Immature natural killer cell (primary cell): ENCODE measurements at regions not wholly inside any gene's neighbourhood (a gene's known extent, or its start where the extent isn't known, plus 50 kb on each side); places are given as distances from the start of the nearest gene placed in this dataset.

Source experiments
- DNase-seq, 3 donors: peaks; one replicate each; pipeline ENCODE4 v3.0.0; 2022; ENCODE audit warnings: mixed read lengths in 1 of 3
- H3K27ac Mint-ChIP-seq, 6 donors: one replicate each; pipeline ENCODE4 v1.8.0; 2020; ENCODE audit warnings: mixed read lengths in 6 of 6, mild to moderate bottlenecking in 5 of 6, inconsistent platforms in 4 of 6, moderate library complexity in 3 of 6
- H3K27me3 Mint-ChIP-seq, 3 donors: one replicate each; pipeline ENCODE4 v1.8.0; 2020 to 2021; ENCODE audit warnings: low read depth in 3 of 3, mild to moderate bottlenecking in 3 of 3, mixed read lengths in 3 of 3, moderate library complexity in 3 of 3, inconsistent platforms in 1 of 3
- H3K36me3 Mint-ChIP-seq, 3 donors: one replicate each; pipeline ENCODE4 v1.8.0; 2020; ENCODE audit warnings: mixed read lengths in 3 of 3, inconsistent platforms in 2 of 3, mild to moderate bottlenecking in 2 of 3
- H3K4me1 Mint-ChIP-seq, 2 donors: one replicate each; pipeline ENCODE4 v1.8.0; 2020; ENCODE audit warnings: inconsistent platforms in 2 of 2, mild to moderate bottlenecking in 2 of 2, mixed read lengths in 2 of 2, moderate library complexity in 1 of 2
- H3K4me3 Mint-ChIP-seq, 5 donors: one replicate each; pipeline ENCODE4 v1.8.0; 2020; ENCODE audit warnings: mild to moderate bottlenecking in 5 of 5, mixed read lengths in 5 of 5, inconsistent platforms in 3 of 5, moderate library complexity in 3 of 5
- H3K9me3 Mint-ChIP-seq, 6 donors: one replicate each; pipeline ENCODE4 v1.8.0; 2020; ENCODE audit warnings: mild to moderate bottlenecking in 6 of 6, mixed read lengths in 6 of 6, inconsistent platforms in 4 of 6, moderate library complexity in 3 of 6

- H3K4me3 Mint-ChIP-seq = no peak overlapping the region
- H3K27ac Mint-ChIP-seq = no peak overlapping the region
- H3K4me1 Mint-ChIP-seq = no peaks in the 10 kb centered on the region
- H3K27me3 Mint-ChIP-seq = no peaks in the 10 kb centered on the region
- H3K36me3 Mint-ChIP-seq = no peaks in the 10 kb centered on the region
- no peak for DNase-seq
- peaks cover 0 to 14% (median under 1%) of the 10 kb centered on the region in 6 donors for H3K9me3 Mint-ChIP-seq
Observed at GRCh38 chr3:148373961-148374360, 323.7 kb upstream of the AGTR1 start.

GRCh38 chr3:148379763-148380382 is 317.8 kb upstream of the AGTR1 start:
- no peaks in the 10 kb centered on the region for H3K36me3 Mint-ChIP-seq
- no peak for DNase-seq

DNA sequence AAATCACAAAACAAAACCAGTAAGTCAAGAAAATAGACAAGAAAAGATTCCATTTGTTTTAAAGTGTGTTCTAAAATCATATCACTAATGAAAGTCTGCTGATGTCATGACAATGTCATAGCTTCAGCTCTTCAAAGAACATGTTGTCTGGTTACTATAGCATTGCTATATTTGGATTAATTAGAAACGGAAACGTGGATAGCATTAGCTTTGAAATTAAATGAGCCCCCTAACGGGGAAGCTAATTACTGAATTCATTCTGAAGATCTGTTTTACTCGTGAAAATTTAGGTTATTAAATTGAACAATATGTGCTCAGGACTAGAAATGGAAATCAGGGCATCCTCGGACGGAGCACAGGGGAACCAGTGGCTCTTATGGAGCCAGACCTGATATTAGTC is 316.7 kb upstream of the AGTR1 start:
- H3K27me3 Mint-ChIP-seq = peaks cover 0 to 3% (median 2%) of the 10 kb centered on the region in 3 donors
- H3K9me3 Mint-ChIP-seq = peaks cover 0 to 10% (median 2%) of the 10 kb centered on the region in 6 donors
- no peak overlapping the region for H3K27ac Mint-ChIP-seq
- H3K4me1 Mint-ChIP-seq = no peaks in the 10 kb centered on the region
- no peaks in the 10 kb centered on the region for H3K36me3 Mint-ChIP-seq
- no peak overlapping the region for H3K4me3 Mint-ChIP-seq
- no peak for DNase-seq

More at GRCh38 chr3:148379763-148380382, 317.8 kb upstream of the AGTR1 start:
- no peaks in the 10 kb centered on the region for H3K4me1 Mint-ChIP-seq
- H3K9me3 Mint-ChIP-seq = peaks cover 0 to 10% (median 3%) of the 10 kb centered on the region in 6 donors
- H3K27me3 Mint-ChIP-seq = peaks cover 0 to 3% (median 2%) of the 10 kb centered on the region in 3 donors
- H3K27ac Mint-ChIP-seq = no peak overlapping the region
- H3K4me3 Mint-ChIP-seq = no peak overlapping the region

GRCh38 chr3:148389916-148390315 is 307.8 kb upstream of the AGTR1 start:
- no peak for DNase-seq
- H3K27me3 Mint-ChIP-seq = peaks cover 0 to 2% (median 0%) of the 10 kb centered on the region in 3 donors
- peaks cover 3 to 28% (median 11%) of the 10 kb centered on the region in 6 donors for H3K9me3 Mint-ChIP-seq
- H3K4me3 Mint-ChIP-seq = no peak overlapping the region
- no peaks in the 10 kb centered on the region for H3K36me3 Mint-ChIP-seq
- no peaks in the 10 kb centered on the region for H3K4me1 Mint-ChIP-seq
- no peak overlapping the region for H3K27ac Mint-ChIP-seq

GRCh38 chr3:148395821-148396220 is 301.9 kb upstream of the AGTR1 start:
- peaks cover 0 to 2% (median 0%) of the 10 kb centered on the region in 3 donors for H3K27me3 Mint-ChIP-seq
- H3K4me3 Mint-ChIP-seq = no peak overlapping the region

GRCh38 chr3:148400754-148401153 is 296.9 kb upstream of the AGTR1 start:
- H3K4me1 Mint-ChIP-seq = no peaks in the 10 kb centered on the region
- no peak for DNase-seq
- no peak overlapping the region for H3K27ac Mint-ChIP-seq
- no peak overlapping the region for H3K4me3 Mint-ChIP-seq
- H3K36me3 Mint-ChIP-seq = no peaks in the 10 kb centered on the region
- peaks cover 0 to 29% (median 2%) of the 10 kb centered on the region in 6 donors for H3K9me3 Mint-ChIP-seq
- no peaks in the 10 kb centered on the region for H3K27me3 Mint-ChIP-seq

More at GRCh38 chr3:148395821-148396220, 301.9 kb upstream of the AGTR1 start:
- DNase-seq = no peak
- no peaks in the 10 kb centered on the region for H3K36me3 Mint-ChIP-seq
- no peaks in the 10 kb centered on the region for H3K4me1 Mint-ChIP-seq
- peaks cover 2 to 27% (median 5%) of the 10 kb centered on the region in 6 donors for H3K9me3 Mint-ChIP-seq
- H3K27ac Mint-ChIP-seq = no peak overlapping the region

DNA sequence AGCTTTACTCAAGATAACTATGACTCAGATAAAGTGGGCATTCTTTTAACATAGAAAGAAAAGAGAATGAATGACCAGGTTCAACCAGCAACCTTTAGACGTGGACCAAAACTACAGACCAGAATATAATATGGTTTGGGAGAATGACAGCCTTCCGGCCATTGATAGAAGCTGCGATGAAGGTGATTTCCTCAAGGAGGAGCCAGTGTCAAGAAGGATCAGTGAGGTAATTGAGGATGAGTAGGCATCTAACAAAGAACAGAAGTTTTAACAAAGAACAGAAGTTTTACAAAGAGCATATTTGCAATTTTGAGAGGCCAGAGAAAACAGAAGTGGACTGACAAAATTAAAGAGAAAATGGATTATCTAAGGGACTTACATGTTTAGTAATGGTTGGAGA is 289.0 kb upstream of the AGTR1 start:
- Mint-ChIP-seq H3K27ac (no peak overlapping the region), H3K27me3 (no peaks in the 10 kb centered on the region), H3K4me3 (no peak overlapping the region), H3K4me1 (no peaks in the 10 kb centered on the region), H3K36me3 (peaks cover 0 to 3% (median 0%) of the 10 kb centered on the region in 3 donors), H3K9me3 (peaks cover 0 to 37% (median 9%) of the 10 kb centered on the region in 6 donors)
- DNase-seq = no peak

DNA sequence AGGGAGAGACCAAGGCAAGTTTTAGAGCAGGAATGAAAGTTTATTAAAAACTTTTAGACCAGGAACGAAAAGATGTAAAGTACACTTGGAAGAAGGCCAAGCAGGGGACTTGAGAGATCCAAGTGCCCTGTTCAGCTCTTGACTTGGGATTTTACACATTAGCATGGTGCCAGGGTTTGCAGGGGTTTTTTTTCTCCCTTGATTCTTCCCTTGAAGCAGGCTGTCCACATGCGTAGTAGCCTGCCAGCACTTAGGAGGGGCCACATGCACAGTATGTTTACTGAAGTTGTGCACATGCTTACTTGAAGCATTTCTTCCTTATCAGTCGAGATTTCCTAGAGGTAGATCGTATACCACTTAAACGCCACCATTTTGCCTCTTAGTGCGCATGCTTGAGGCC is 277.5 kb upstream of the AGTR1 start:
- no peak for DNase-seq
- H3K27ac Mint-ChIP-seq = no peak overlapping the region
- no peaks in the 10 kb centered on the region for H3K4me1 Mint-ChIP-seq
- no peak overlapping the region for H3K4me3 Mint-ChIP-seq
- H3K27me3 Mint-ChIP-seq = peaks cover 0 to 2% (median 0%) of the 10 kb centered on the region in 3 donors
- H3K36me3 Mint-ChIP-seq = no peaks in the 10 kb centered on the region
- H3K9me3 Mint-ChIP-seq = peaks cover 0 to 10% (median 5%) of the 10 kb centered on the region in 6 donors

DNA sequence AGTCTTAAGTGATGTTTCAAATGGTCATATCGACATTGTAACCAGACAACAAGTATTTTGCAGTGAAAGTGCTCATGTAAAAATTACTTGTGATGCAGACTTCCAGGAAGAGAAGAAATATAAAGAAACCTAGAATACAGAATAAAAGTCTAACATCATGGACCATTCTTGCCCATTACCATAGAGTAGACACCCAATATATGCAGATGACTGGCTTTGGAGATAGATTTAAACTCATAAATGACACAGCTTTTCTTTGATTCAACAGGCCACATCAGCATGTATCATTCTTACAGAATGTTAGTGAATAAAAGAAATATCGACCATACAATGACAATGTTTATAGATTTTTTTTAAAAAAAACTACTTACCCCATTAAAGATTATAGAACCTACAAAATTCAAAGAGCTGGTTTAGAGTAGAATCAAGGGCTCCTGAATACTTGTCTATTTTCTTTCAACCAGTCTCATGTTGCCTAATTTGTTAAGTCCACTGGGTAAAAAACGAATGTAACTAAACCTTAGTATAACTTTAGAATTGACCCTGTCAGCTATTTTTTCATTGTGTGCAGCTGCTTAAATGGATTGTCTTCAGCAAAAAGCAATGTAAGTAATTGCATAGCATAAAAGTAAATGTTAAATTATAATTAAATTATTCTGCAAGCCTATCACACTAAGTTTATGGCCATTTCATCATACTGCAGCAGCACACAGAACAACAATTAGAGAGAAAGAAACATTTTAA is 268.7 kb upstream of the AGTR1 start:
- no peak for DNase-seq
- Mint-ChIP-seq H3K4me3 (no peak overlapping the region), H3K27ac (no peak overlapping the region), H3K9me3 (peaks cover 0 to 8% (median 3%) of the 10 kb centered on the region in 6 donors), H3K27me3 (no peaks in the 10 kb centered on the region), H3K36me3 (no peaks in the 10 kb centered on the region), H3K4me1 (no peaks in the 10 kb centered on the region)

DNA sequence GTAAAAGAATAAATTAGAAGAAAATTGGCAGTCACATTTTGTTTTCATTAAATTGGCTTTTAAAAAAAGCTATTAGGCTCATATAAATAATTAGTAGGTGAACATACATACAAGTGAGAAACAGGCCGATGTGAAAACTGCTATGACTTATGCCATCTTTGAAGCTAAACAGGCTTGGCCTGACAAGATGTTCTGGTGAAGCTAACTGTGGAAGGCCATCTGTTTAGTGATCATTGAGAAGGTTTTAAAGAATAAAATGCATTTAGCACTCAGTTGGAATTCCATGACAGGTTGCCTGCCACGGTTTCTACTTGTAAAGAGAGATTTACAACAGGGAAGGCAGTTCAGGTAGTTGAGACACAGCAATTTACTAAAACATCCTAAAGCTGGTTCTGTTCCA is 264.0 kb upstream of the AGTR1 start:
- DNase-seq = no peak
- H3K9me3 Mint-ChIP-seq = peaks cover 0 to 25% (median 6%) of the 10 kb centered on the region in 6 donors
- H3K27me3 Mint-ChIP-seq = peaks cover 0 to 1% (median 0%) of the 10 kb centered on the region in 3 donors
- no peaks in the 10 kb centered on the region for H3K4me1 Mint-ChIP-seq
- H3K36me3 Mint-ChIP-seq = no peaks in the 10 kb centered on the region
- H3K4me3 Mint-ChIP-seq = no peak overlapping the region
- H3K27ac Mint-ChIP-seq = no peak overlapping the region

DNA sequence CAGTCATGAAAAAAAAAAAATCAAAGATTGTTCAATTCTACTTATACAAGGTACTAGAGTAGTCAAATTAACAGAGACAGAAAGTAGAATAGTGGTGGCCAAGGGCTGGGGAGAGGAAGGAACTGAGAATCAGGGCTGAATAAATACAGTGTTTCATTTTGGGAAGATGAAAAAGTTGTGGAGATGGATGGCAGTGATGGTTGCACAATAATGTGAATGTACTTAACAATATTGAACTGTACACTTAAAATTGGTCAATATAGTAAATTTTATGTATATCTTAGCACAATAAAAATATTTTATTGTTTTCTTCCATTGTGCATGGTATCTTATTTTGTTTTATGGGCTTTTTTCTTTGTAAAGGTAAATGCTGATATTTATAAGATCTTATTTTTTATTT is 262.2 kb upstream of the AGTR1 start:
- Mint-ChIP-seq H3K27ac (no peak overlapping the region), H3K9me3 (peaks cover 6 to 25% (median 8%) of the 10 kb centered on the region in 6 donors), H3K27me3 (peaks cover 0 to 1% (median 0%) of the 10 kb centered on the region in 3 donors), H3K36me3 (no peaks in the 10 kb centered on the region), H3K4me3 (no peak overlapping the region), H3K4me1 (no peaks in the 10 kb centered on the region)
- no peak for DNase-seq

GRCh38 chr3:148439254-148439822 is 258.4 kb upstream of the AGTR1 start:
- Mint-ChIP-seq H3K9me3 (peaks cover 4 to 19% (median 7%) of the 10 kb centered on the region in 6 donors), H3K4me1 (no peaks in the 10 kb centered on the region), H3K27me3 (peaks cover 0 to 1% (median 0%) of the 10 kb centered on the region in 3 donors), H3K27ac (no peak overlapping the region), H3K36me3 (no peaks in the 10 kb centered on the region), H3K4me3 (no peak overlapping the region)
- no peak for DNase-seq

- no peak for DNase-seq
- no peaks in the 10 kb centered on the region for H3K36me3 Mint-ChIP-seq
- no peaks in the 10 kb centered on the region for H3K4me1 Mint-ChIP-seq
- H3K9me3 Mint-ChIP-seq = peaks cover 5 to 19% (median 8%) of the 10 kb centered on the region in 6 donors
- no peak overlapping the region for H3K27ac Mint-ChIP-seq
- H3K4me3 Mint-ChIP-seq = no peak overlapping the region
- no peaks in the 10 kb centered on the region for H3K27me3 Mint-ChIP-seq
Observed at GRCh38 chr3:148441191-148441590, 256.5 kb upstream of the AGTR1 start.

DNA sequence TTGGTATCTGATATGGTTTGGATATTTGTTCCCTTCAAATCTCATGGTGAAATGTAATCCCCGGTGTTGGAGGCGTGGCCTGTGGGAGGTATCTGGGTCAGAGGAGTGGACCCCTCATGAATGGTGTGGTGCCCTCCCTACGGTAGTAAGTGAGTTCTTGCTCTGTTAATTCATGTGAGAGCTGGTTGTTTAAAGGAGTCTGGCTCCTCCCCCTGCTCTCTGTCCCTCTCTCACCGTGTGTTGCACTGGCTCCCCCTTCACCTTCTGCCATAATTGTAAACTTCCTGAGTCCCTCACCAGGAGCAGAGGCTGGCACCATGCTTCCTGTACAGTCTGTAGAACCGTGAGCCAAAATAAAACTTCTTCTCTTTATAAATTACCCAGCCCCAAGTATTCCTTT is 246.9 kb upstream of the AGTR1 start:
- H3K27me3 Mint-ChIP-seq = peaks cover 0 to 1% (median 0%) of the 10 kb centered on the region in 3 donors
- no peak for DNase-seq
- no peaks in the 10 kb centered on the region for H3K4me1 Mint-ChIP-seq
- no peak overlapping the region for H3K4me3 Mint-ChIP-seq
- H3K36me3 Mint-ChIP-seq = peaks cover 0 to 4% (median 0%) of the 10 kb centered on the region in 3 donors
- peaks cover 0 to 24% (median 5%) of the 10 kb centered on the region in 6 donors for H3K9me3 Mint-ChIP-seq
- H3K27ac Mint-ChIP-seq = no peak overlapping the region
